Endothelial cell of umbilical vein (primary cell): ENCODE measurements at regions not wholly inside any gene's neighbourhood (a gene's known extent, or its start where the extent isn't known, plus 50 kb on each side); places are given as distances from the start of the nearest gene placed in this dataset.
"Not testable (repeated sequence)": the region's sequence is repeated elsewhere in the genome, so short reads cannot be mapped to it uniquely, and the experiment has no call there.

Source experiments
- BruUV-seq: library from RNA; stranded (reverse); fragments of 400-500 nt; replicated peaks from 2 replicates; lab custom pipeline; 2021; lab: Mats Ljungman, UMichigan
- CTCF ChIA-PET: fragments of 300-600, 350-600 bp; sonication (Branson Sonifier 250); formaldehyde crosslinking; loops from one replicate; lab custom pipeline; 2021; ENCODE audit warnings: antibody characterized with exemption, inconsistent platforms; lab: Charles Lee
- POLR2A ChIA-PET: fragments of 300-600, 350-600 bp; sonication (Branson Sonifier 250); formaldehyde crosslinking; loops from one replicate; lab custom pipeline; 2021; ENCODE audit warnings: antibody characterized with exemption, inconsistent platforms; lab: Charles Lee
- DNase-seq: peaks from one replicate; pipeline ENCODE4 v3.0.0-alpha.2; 2011; ENCODE audit warnings: low read depth, low spot score
- FAIRE-seq: peaks from 2 replicates; lab custom pipeline; 2011; peaks lifted over from hg19 to GRCh38; lab: Jason Lieb, UNC
- H2AFZ ChIP-seq: 2 replicates; pipeline ENCODE4 v1.6.0; 2012; ENCODE audit warnings: low read depth, low read length, control low read depth, inconsistent platforms
- H3K27ac ChIP-seq: 2 replicates; pipeline ENCODE4 v1.5.1; 2011; ENCODE audit warnings: low read depth, mild to moderate bottlenecking, control low read depth, low read length, moderate library complexity; ENCODE audit not compliant: insufficient read depth
- H3K27me3 ChIP-seq, 2 experiments: 2 replicates each; pipeline versions ENCODE4 v1.6.0 to v1.6.1; 2011; ENCODE audit warnings: low read length in 2 of 2, mixed read lengths in 1 of 2; ENCODE audit not compliant: control insufficient read depth in 2 of 2, insufficient read depth in 2 of 2
- H3K36me3 ChIP-seq, 2 experiments: 2 replicates in 1 of 2; 3 replicates in 1 of 2; pipeline ENCODE4 v1.5.1; 2011; ENCODE audit warnings: low read length in 2 of 2, mild to moderate bottlenecking in 1 of 2, moderate library complexity in 1 of 2; ENCODE audit not compliant: control insufficient read depth in 2 of 2, insufficient read depth in 2 of 2; ENCODE audit errors: extremely low read depth in 1 of 2
- H3K4me1 ChIP-seq: 3 replicates; pipeline ENCODE4 v1.5.1; 2011; ENCODE audit warnings: mild to moderate bottlenecking, low read length; ENCODE audit not compliant: control insufficient read depth, insufficient read depth; ENCODE audit errors: extremely low read depth
- H3K4me2 ChIP-seq: 2 replicates; pipeline ENCODE4 v1.6.1; 2011; ENCODE audit warnings: low read length, control low read depth, mixed read lengths; ENCODE audit not compliant: insufficient read depth
- H3K4me3 ChIP-seq, 3 experiments: fragments of 200-600 bp in 1 of 3; sonication (generic), shearing (Covaris generic) in 1 of 3; replicated peaks in 1 of 3; 2 replicates each; pipeline ENCODE4 v1.5.1; 2011 to 2016; ENCODE audit warnings: control low read depth in 3 of 3, low read length in 3 of 3, mild to moderate bottlenecking in 2 of 3, inconsistent platforms in 1 of 3, low read depth in 1 of 3, moderate library complexity in 1 of 3; ENCODE audit not compliant: insufficient read depth in 1 of 3
- H3K79me2 ChIP-seq: 2 replicates; pipeline ENCODE4 v1.6.0; 2012; ENCODE audit warnings: low read length, inconsistent platforms; ENCODE audit not compliant: control insufficient read depth, insufficient read depth
- H3K9ac ChIP-seq: replicated peaks from 2 replicates; pipeline ENCODE3; 2011; ENCODE audit warnings: low read length, control low read depth; ENCODE audit not compliant: insufficient read depth; ENCODE audit errors: extremely low read depth
- H3K9me1 ChIP-seq: replicated peaks from 3 replicates; pipeline ENCODE4 v1.6.0; 2011; ENCODE audit warnings: mild to moderate bottlenecking, low read length; ENCODE audit not compliant: control insufficient read depth, insufficient read depth; ENCODE audit errors: extremely low read depth
- H3K9me3 ChIP-seq: replicated peaks from 2 replicates; pipeline ENCODE4 v1.5.1; 2012; ENCODE audit warnings: low read length, inconsistent platforms; ENCODE audit not compliant: control insufficient read depth, insufficient read depth
- H4K20me1 ChIP-seq: replicated peaks from 2 replicates; pipeline ENCODE3; 2011; ENCODE audit warnings: mild to moderate bottlenecking, low read length; ENCODE audit not compliant: control insufficient read depth, insufficient read depth; ENCODE audit errors: extremely low read depth
- CTCF ChIP-seq, 2 donors: IDR thresholded peaks; 1 replicate in 1 of 2; 2 replicates in 1 of 2; pipeline ENCODE4 v1.5.1; 2011; ENCODE audit warnings: low read length in 2 of 2, mild to moderate bottlenecking in 2 of 2, moderate library complexity in 2 of 2, control low read depth in 1 of 2, inconsistent platforms in 1 of 2, low read depth in 1 of 2; ENCODE audit not compliant: insufficient read depth in 1 of 2; ENCODE audit errors: extremely low read depth in 1 of 2
- EZH2 ChIP-seq: IDR thresholded peaks from 2 replicates; pipeline ENCODE4 v1.6.1; 2012; ENCODE audit warnings: borderline replicate concordance, low read depth, mild to moderate bottlenecking, moderate library complexity, low read length, inconsistent platforms; ENCODE audit not compliant: severe bottlenecking
- FOS ChIP-seq: IDR thresholded peaks from 2 replicates; pipeline ENCODE4 v1.6.1; 2011; ENCODE audit warnings: mild to moderate bottlenecking, low read length, moderate library complexity, borderline replicate concordance; ENCODE audit not compliant: insufficient read depth
- GATA2 ChIP-seq: IDR thresholded peaks from 2 replicates; pipeline ENCODE4 v1.7.0; 2011; ENCODE audit warnings: low read depth, mild to moderate bottlenecking, moderate library complexity, mixed read lengths, low read length; ENCODE audit not compliant: insufficient read length, insufficient read depth
- JUN ChIP-seq: IDR thresholded peaks from 2 replicates; pipeline ENCODE4 v1.6.1; 2011; ENCODE audit warnings: borderline replicate concordance, low read depth; ENCODE audit not compliant: insufficient read length, insufficient read depth
- MYC ChIP-seq: IDR thresholded peaks from one replicate; pipeline ENCODE4 v1.6.1; 2011; ENCODE audit warnings: mild to moderate bottlenecking, low read depth, low read length
- POLR2A ChIP-seq: IDR thresholded peaks from 2 replicates; pipeline ENCODE4 v1.6.1; 2012; ENCODE audit warnings: low read depth, mild to moderate bottlenecking, control low read depth, low read length
- POLR2AphosphoS5 ChIP-seq: IDR thresholded peaks from 2 replicates; pipeline ENCODE4 v1.6.1; 2012; ENCODE audit warnings: low read depth, mild to moderate bottlenecking, control low read depth, low read length, moderate library complexity; ENCODE audit not compliant: insufficient read depth
- dilution Hi-C: fragments of 300-500 bp; cut with MboI; formaldehyde crosslinking; loops from one replicate; pipeline ENCODE4 v1.15.0; 2019; ENCODE audit warnings: low sequenced_read_pairs; ENCODE audit not compliant: extremely low pct_ligation_motif_present
- intact Hi-C: fragments of 100-400 bp; cut with micrococcal nuclease; formaldehyde crosslinking; loops from one replicate; pipeline ENCODE4 v1.10.0; 2022
- TF ChIP-seq, protein P1 (sequence below): IDR thresholded peaks from 2 replicates; pipeline ENCODE4 v1.6.1; 2011; ENCODE audit not compliant: insufficient read depth, insufficient read length

GRCh38 chr21:14804170-14804569, 258.1 kb upstream of the SAMSN1 start:
- H3K9me3 ChIP-seq, H3K27me3 ChIP-seq, H2AFZ ChIP-seq, H3K36me3 ChIP-seq, H3K9ac ChIP-seq, dilution Hi-C loops, DNase-seq, H3K9me1 ChIP-seq, POLR2A ChIA-PET, H3K4me3 ChIP-seq, H3K4me2 ChIP-seq, H3K4me1 ChIP-seq, H3K27ac ChIP-seq, H4K20me1 ChIP-seq, H3K79me2 ChIP-seq, CTCF ChIA-PET, FAIRE-seq, BruUV-seq, intact Hi-C loops: not testable (repeated sequence)

DNA sequence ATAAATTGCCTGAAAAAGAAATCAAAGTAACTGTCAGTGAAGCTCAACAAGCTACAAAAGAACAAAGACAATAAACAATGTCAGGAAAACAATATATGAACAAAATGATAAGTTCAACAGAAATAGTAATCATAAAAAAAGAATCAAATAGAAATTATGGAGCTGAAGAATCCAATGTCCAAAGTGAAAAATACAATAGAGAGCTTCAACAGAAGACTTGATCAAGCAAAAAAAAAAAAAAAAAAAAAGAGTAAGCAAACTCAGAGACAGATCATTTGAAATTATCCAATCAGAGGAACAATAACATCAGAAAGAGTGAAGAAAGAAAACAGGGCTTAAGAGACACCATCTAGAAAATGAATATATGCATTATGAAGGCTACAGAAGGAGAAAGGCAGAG, 251.4 kb upstream of the SAMSN1 start:
- Histone ChIP-seq H4K20me1 (no peaks in the 10 kb centered on the region), H3K79me2 (no peaks in the 10 kb centered on the region), H3K27me3 (peaks cover 0 to 2% of the 10 kb centered on the region in 2 experiments), H3K4me2 (no peak overlapping the region), H2AFZ (no peak overlapping the region), H3K9ac (no peak overlapping the region), H3K9me3 (no peaks in the 10 kb centered on the region), H3K9me1 (no peaks in the 10 kb centered on the region), H3K4me1 (no peaks in the 10 kb centered on the region), H3K36me3 (no peaks in the 10 kb centered on the region), H3K4me3 (no peak overlapping the region), H3K27ac (no peak overlapping the region)
- ChIA-PET POLR2A (no interaction called here), CTCF (no interaction called here)
- DNase-seq, result no peak
- dilution Hi-C loops (no loop called here), intact Hi-C loops (no loop called here)
- no peak for FAIRE-seq
- TF ChIP-seq CTCF (IDR thresholded peaks at IDR 0.05; ENCODE audit: extremely low read depth in 1 of 2, insufficient read depth in 1 of 2, low read depth in 1 of 2, low read length in 2 of 2), result no peak
- TF ChIP-seq POLR2A, result no peak
- no peak for TF ChIP-seq MYC
- TF ChIP-seq POLR2AphosphoS5, result no peak
- TF ChIP-seq, protein P1, sequence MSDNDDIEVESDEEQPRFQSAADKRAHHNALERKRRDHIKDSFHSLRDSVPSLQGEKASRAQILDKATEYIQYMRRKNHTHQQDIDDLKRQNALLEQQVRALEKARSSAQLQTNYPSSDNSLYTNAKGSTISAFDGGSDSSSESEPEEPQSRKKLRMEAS, result no peak
- TF ChIP-seq EZH2, result no peak
- no peak for TF ChIP-seq GATA2
- TF ChIP-seq FOS, result no peak
- TF ChIP-seq JUN, result no peak
- BruUV-seq, result no TSS peak
